Inflammatory macrophage treated with lipopolysaccharide for 1 hour (primary cell): ENCODE measurements at regions not wholly inside any gene's neighbourhood (a gene's known extent, or its start where the extent isn't known, plus 50 kb on each side); places are given as distances from the start of the nearest gene placed in this dataset.
"Not testable (repeated sequence)": the region's sequence is repeated elsewhere in the genome, so short reads cannot be mapped to it uniquely, and the experiment has no call there.

ENCODE experiments used
- DNase-seq, 2 donors: peaks; one replicate each; pipeline ENCODE4 v3.0.0-alpha.2; 2020 to 2022

- no peak for DNase-seq
These were observed 131.4 kb upstream of the ODAD2 start for GRCh38 chr10:28130267-28130666.

- DNase-seq = no peak
These were observed 129.0 kb upstream of the ODAD2 start for GRCh38 chr10:28127881-28128280.

GRCh38 chr10:28125701-28126100 lies 126.8 kb upstream of the ODAD2 start:
- no peak for DNase-seq

GRCh38 chr10:28120795-28121194 lies 121.9 kb upstream of the ODAD2 start:
- no peak for DNase-seq

- DNase-seq = no peak
These were observed 121.3 kb upstream of the ODAD2 start for GRCh38 chr10:28120043-28120749.

GRCh38 chr10:28118985-28119628 lies 120.2 kb upstream of the ODAD2 start:
- no peak for DNase-seq

- no peak for DNase-seq
These were observed 114.3 kb upstream of the ODAD2 start for GRCh38 chr10:28113202-28113601.

GRCh38 chr10:28111712-28112111 lies 112.8 kb upstream of the ODAD2 start:
- DNase-seq = no peak

GRCh38 chr10:28105561-28105960 lies 106.7 kb upstream of the ODAD2 start:
- DNase-seq = no peak

- DNase-seq = no peak
These were observed 98.8 kb upstream of the ODAD2 start for GRCh38 chr10:28097633-28098032.

- DNase-seq = no peak
These were observed 97.0 kb upstream of the ODAD2 start for GRCh38 chr10:28095791-28096378.

- no peak for DNase-seq
These were observed 95.2 kb upstream of the ODAD2 start for GRCh38 chr10:28094121-28094520.

GRCh38 chr10:28091913-28092312 lies 93.0 kb upstream of the ODAD2 start:
- no peak for DNase-seq

GRCh38 chr10:28090506-28090905 lies 91.6 kb upstream of the ODAD2 start:
- no peak for DNase-seq

GRCh38 chr10:28089467-28089866 lies 90.6 kb upstream of the ODAD2 start:
- DNase-seq = no peak

- peak; percentile 59 to 81 for DNase-seq
These were observed 88.9 kb upstream of the ODAD2 start for GRCh38 chr10:28087661-28088351.

GRCh38 chr10:28085760-28086159 lies 86.9 kb upstream of the ODAD2 start:
- DNase-seq = not testable (repeated sequence)

GRCh38 chr10:28082885-28083284 lies 84.0 kb upstream of the ODAD2 start:
- no peak for DNase-seq

GRCh38 chr10:28082316-28082715 lies 83.4 kb upstream of the ODAD2 start:
- DNase-seq = no peak

- no peak for DNase-seq
These were observed 79.0 kb upstream of the ODAD2 start for GRCh38 chr10:28077889-28078288.

- no peak for DNase-seq
These were observed 76.5 kb upstream of the ODAD2 start for GRCh38 chr10:28075424-28075823.

GRCh38 chr10:28072573-28072972 lies 73.7 kb upstream of the ODAD2 start:
- DNase-seq = no peak

- DNase-seq = no peak
These were observed 61.2 kb upstream of the ODAD2 start for GRCh38 chr10:28060031-28060607.
